ENCODE measurements at regions not wholly inside any gene's neighbourhood (a gene's known extent, or its start where the extent isn't known, plus 50 kb on each side); places are given as distances from the start of the nearest gene placed in this dataset.
A peak's percentile ranks its signal among the peaks of the same experiment; 100 is the strongest.

DNA sequence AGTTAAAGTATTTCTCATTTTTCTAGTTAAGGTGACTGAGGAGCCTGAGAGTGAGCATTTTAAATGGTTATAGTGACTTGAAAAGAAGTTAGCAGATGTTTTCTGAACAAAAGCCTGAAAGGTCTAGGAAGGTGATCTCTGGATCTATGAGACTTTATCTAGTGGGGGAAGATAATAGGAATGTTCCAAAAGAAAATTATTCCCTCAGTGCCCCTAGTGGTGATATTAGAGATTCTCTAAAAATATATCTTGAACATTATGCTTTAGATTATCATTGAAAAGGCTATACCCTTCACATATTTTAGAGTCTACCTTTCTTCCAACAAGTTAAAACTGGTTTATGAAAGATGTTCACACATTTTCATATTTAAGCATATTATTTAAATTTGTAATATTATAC lies 69.0 kb upstream of the SPANXN1 start:
- no peak overlapping the region for H2AFZ ChIP-seq (ENCODE audit: insufficient read depth, low read depth, low read length, poor library complexity, severe bottlenecking)
- TF ChIP-seq, protein P1, sequence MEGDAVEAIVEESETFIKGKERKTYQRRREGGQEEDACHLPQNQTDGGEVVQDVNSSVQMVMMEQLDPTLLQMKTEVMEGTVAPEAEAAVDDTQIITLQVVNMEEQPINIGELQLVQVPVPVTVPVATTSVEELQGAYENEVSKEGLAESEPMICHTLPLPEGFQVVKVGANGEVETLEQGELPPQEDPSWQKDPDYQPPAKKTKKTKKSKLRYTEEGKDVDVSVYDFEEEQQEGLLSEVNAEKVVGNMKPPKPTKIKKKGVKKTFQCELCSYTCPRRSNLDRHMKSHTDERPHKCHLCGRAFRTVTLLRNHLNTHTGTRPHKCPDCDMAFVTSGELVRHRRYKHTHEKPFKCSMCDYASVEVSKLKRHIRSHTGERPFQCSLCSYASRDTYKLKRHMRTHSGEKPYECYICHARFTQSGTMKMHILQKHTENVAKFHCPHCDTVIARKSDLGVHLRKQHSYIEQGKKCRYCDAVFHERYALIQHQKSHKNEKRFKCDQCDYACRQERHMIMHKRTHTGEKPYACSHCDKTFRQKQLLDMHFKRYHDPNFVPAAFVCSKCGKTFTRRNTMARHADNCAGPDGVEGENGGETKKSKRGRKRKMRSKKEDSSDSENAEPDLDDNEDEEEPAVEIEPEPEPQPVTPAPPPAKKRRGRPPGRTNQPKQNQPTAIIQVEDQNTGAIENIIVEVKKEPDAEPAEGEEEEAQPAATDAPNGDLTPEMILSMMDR (IDR thresholded peaks at IDR 0.05), result no peak
- H3K9me3 ChIP-seq (replicated peaks in 1 of 2; ENCODE audit: control insufficient read depth in 1 of 2, insufficient read depth in 1 of 2, low read length in 2 of 2), result no peaks in the 10 kb centered on the region
- H4K20me1 ChIP-seq (ENCODE audit: insufficient read depth, low read length), result no peaks in the 10 kb centered on the region
- H3K4me3 Mint-ChIP-seq, result no peak overlapping the region
- H3K27ac Mint-ChIP-seq, result no peak overlapping the region
- H3K4me3 ChIP-seq (replicated peaks in 1 of 3; ENCODE audit: low read depth in 2 of 3, low read length in 3 of 3), result no peak overlapping the region
- DNase-seq, result no peak
- no peaks in the 10 kb centered on the region for H3K27me3 ChIP-seq (ENCODE audit: control insufficient read depth in 2 of 2, insufficient read depth in 2 of 2, low read length in 2 of 2)
- no peaks in the 10 kb centered on the region for H3K36me3 ChIP-seq (replicated peaks in 1 of 2; ENCODE audit: control insufficient read depth in 1 of 2, insufficient read depth in 2 of 2, low read length in 2 of 2)
- H3K4me1 Mint-ChIP-seq, result no peaks in the 10 kb centered on the region
- H3K4me2 ChIP-seq (replicated peaks; ENCODE audit: extremely low read depth, low read length, poor library complexity, severe bottlenecking), result no peak overlapping the region
- H3K79me2 ChIP-seq (ENCODE audit: insufficient read depth, low read length), result no peaks in the 10 kb centered on the region
- H3K36me3 Mint-ChIP-seq, result no peaks in the 10 kb centered on the region
- no peak overlapping the region for H3K27ac ChIP-seq (ENCODE audit: low read depth in 1 of 2, low read length in 2 of 2)
- H3K27me3 Mint-ChIP-seq (ENCODE audit: low read depth in 3 of 3), result peaks cover 0 to 2% (median 0%) of the 10 kb centered on the region in 3 donors
- peaks cover 0 to 2% (median 0%) of the 10 kb centered on the region in 7 donors for H3K9me3 Mint-ChIP-seq
- H3K9ac ChIP-seq (ENCODE audit: insufficient read depth, low read length, poor library complexity, severe bottlenecking), result no peak overlapping the region
- no peaks in the 10 kb centered on the region for H3K4me1 ChIP-seq (ENCODE audit: control insufficient read depth in 1 of 2, insufficient read depth in 2 of 2, low read length in 2 of 2)
- intact Hi-C loops (cut with micrococcal nuclease), result no loop called here

- WGBS (ENCODE audit: insufficient coverage), result no CpG with 5 or more reads among the region's 3 CpGs
- H4K20me1 ChIP-seq (ENCODE audit: insufficient read depth, low read length), result no peaks in the 10 kb centered on the region
- H3K79me2 ChIP-seq (ENCODE audit: insufficient read depth, low read length), result no peaks in the 10 kb centered on the region
- Mint-ChIP-seq H3K9me3 (peaks cover 0 to 1% (median 0%) of the 10 kb centered on the region in 7 donors), H3K4me1 (no peaks in the 10 kb centered on the region), H3K27me3 (ENCODE audit: low read depth in 3 of 3) (peaks cover 0 to 5% (median 0%) of the 10 kb centered on the region in 3 donors), H3K4me3 (no peak overlapping the region), H3K36me3 (no peaks in the 10 kb centered on the region), H3K27ac (no peak overlapping the region)
- no peak overlapping the region for H3K27ac ChIP-seq (ENCODE audit: low read depth in 1 of 2, low read length in 2 of 2)
- no peaks in the 10 kb centered on the region for H3K36me3 ChIP-seq (replicated peaks in 1 of 2; ENCODE audit: control insufficient read depth in 1 of 2, insufficient read depth in 2 of 2, low read length in 2 of 2)
- H3K27me3 ChIP-seq (ENCODE audit: control insufficient read depth in 2 of 2, insufficient read depth in 2 of 2, low read length in 2 of 2), result no peaks in the 10 kb centered on the region
- DNase-seq, result no peak
- no peak overlapping the region for H3K9ac ChIP-seq (ENCODE audit: insufficient read depth, low read length, poor library complexity, severe bottlenecking)
- H3K4me1 ChIP-seq (ENCODE audit: control insufficient read depth in 1 of 2, insufficient read depth in 2 of 2, low read length in 2 of 2), result no peaks in the 10 kb centered on the region
- intact Hi-C loops (cut with micrococcal nuclease), result no loop called here
- no peaks in the 10 kb centered on the region for H3K9me3 ChIP-seq (replicated peaks in 1 of 2; ENCODE audit: control insufficient read depth in 1 of 2, insufficient read depth in 1 of 2, low read length in 2 of 2)
- H3K4me3 ChIP-seq (replicated peaks in 1 of 3; ENCODE audit: low read depth in 2 of 3, low read length in 3 of 3), result no peak overlapping the region
- no peak overlapping the region for H2AFZ ChIP-seq (ENCODE audit: insufficient read depth, low read depth, low read length, poor library complexity, severe bottlenecking)
- H3K4me2 ChIP-seq (replicated peaks; ENCODE audit: extremely low read depth, low read length, poor library complexity, severe bottlenecking), result no peak overlapping the region
- TF ChIP-seq, protein P1 (IDR thresholded peaks at IDR 0.05), result peak; percentile 13
Measured at GRCh38 chrX:145190801-145191389, 56.4 kb upstream of the SPANXN1 start.

All from CD14-positive monocyte (primary cell).